ENCODE measurements at regions not wholly inside any gene's neighbourhood (a gene's known extent, or its start where the extent isn't known, plus 50 kb on each side); places are given as distances from the start of the nearest gene placed in this dataset.

DNA sequence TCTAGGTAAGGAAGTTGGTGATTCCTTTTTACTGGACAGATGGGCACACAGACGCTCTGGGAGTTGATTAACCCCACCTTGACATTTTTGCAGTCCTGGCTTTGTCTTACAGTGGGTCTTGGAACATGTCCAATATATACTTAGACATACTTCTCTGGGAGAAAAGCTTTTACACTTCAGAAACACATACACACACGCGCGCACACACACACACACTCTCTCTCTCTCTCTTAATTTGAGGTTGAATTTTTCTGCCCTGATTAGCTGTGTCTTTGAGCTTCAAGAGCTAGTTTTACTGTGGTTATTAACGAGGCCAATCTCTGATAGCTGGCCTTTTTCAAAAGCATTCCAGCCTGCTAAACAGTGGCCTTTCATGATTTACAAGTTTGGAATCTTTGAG, 215.0 kb downstream of the MYCN start:
- no peak for TF ChIP-seq POLR2A (IDR thresholded peaks at IDR 0.05; ENCODE audit: low read depth, low read length)
- TF ChIP-seq, protein P1, sequence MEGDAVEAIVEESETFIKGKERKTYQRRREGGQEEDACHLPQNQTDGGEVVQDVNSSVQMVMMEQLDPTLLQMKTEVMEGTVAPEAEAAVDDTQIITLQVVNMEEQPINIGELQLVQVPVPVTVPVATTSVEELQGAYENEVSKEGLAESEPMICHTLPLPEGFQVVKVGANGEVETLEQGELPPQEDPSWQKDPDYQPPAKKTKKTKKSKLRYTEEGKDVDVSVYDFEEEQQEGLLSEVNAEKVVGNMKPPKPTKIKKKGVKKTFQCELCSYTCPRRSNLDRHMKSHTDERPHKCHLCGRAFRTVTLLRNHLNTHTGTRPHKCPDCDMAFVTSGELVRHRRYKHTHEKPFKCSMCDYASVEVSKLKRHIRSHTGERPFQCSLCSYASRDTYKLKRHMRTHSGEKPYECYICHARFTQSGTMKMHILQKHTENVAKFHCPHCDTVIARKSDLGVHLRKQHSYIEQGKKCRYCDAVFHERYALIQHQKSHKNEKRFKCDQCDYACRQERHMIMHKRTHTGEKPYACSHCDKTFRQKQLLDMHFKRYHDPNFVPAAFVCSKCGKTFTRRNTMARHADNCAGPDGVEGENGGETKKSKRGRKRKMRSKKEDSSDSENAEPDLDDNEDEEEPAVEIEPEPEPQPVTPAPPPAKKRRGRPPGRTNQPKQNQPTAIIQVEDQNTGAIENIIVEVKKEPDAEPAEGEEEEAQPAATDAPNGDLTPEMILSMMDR (conservative IDR thresholded peaks at IDR 0.05; ENCODE audit: low read depth, low read length), result no peak
- no peak for TF ChIP-seq FOS (IDR thresholded peaks at IDR 0.05; ENCODE audit: low read depth, low read length)
- no peak for TF ChIP-seq RCOR1 (IDR thresholded peaks at IDR 0.05; ENCODE audit: insufficient replicate concordance, low read length)
- TF ChIP-seq RFX5 (IDR thresholded peaks at IDR 0.05; ENCODE audit: low read depth, low read length), result no peak

All from IMR-90 (cell line).